ENCODE measurements at regions not wholly inside any gene's neighbourhood (a gene's known extent, or its start where the extent isn't known, plus 50 kb on each side); places are given as distances from the start of the nearest gene placed in this dataset.
A peak's percentile ranks its signal among the peaks of the same experiment; 100 is the strongest.

- Histone ChIP-seq H3K4me3 (no peak overlapping the region), H3K36me3 (no peaks in the 10 kb centered on the region), H3K4me1 (no peaks in the 10 kb centered on the region), H3K27ac (no peak overlapping the region), H3K27me3 (no peaks in the 10 kb centered on the region), H3K9me3 (peaks cover 0 to 4% (median 0%) of the 10 kb centered on the region in 4 donors)
- no peak for DNase-seq
- TF ChIP-seq POLR2A (IDR thresholded peaks at IDR 0.05) (no peak), CTCF (IDR thresholded peaks at IDR 0.05) (no peak)
These were observed 123.4 kb downstream of the VAPA start for GRCh38 chr18:10037181-10037580.

GRCh38 chr18:10038268-10038667 lies 124.5 kb downstream of the VAPA start:
- Histone ChIP-seq H3K36me3 (no peaks in the 10 kb centered on the region), H3K27me3 (no peaks in the 10 kb centered on the region), H3K4me1 (no peaks in the 10 kb centered on the region), H3K4me3 (no peak overlapping the region), H3K9me3 (peaks cover 0 to 11% (median 0%) of the 10 kb centered on the region in 4 donors), H3K27ac (peak overlapping the region in 1 of 4 donors; percentile 10)
- TF ChIP-seq POLR2A (IDR thresholded peaks at IDR 0.05) (no peak), CTCF (IDR thresholded peaks at IDR 0.05) (no peak)
- DNase-seq: no peak

- Histone ChIP-seq H3K4me1 (no peaks in the 10 kb centered on the region), H3K36me3 (no peaks in the 10 kb centered on the region), H3K9me3 (peaks cover 0 to 11% (median 0%) of the 10 kb centered on the region in 4 donors), H3K27ac (peak overlapping the region; percentile 38 to 73 (median 58)), H3K27me3 (no peaks in the 10 kb centered on the region), H3K4me3 (no peak overlapping the region)
- TF ChIP-seq POLR2A (IDR thresholded peaks at IDR 0.05) (no peak), CTCF (IDR thresholded peaks at IDR 0.05) (no peak)
- DNase-seq: no peak
These were observed 126.6 kb downstream of the VAPA start for GRCh38 chr18:10040287-10041011.

GRCh38 chr18:10041180-10041579 lies 127.4 kb downstream of the VAPA start:
- TF ChIP-seq CTCF (IDR thresholded peaks at IDR 0.05) (no peak), POLR2A (IDR thresholded peaks at IDR 0.05) (no peak)
- Histone ChIP-seq H3K4me1 (no peaks in the 10 kb centered on the region), H3K27ac (peak overlapping the region; percentile 38 to 73 (median 58)), H3K4me3 (no peak overlapping the region), H3K9me3 (peaks cover 0 to 11% (median 0%) of the 10 kb centered on the region in 4 donors), H3K27me3 (no peaks in the 10 kb centered on the region), H3K36me3 (no peaks in the 10 kb centered on the region)
- peak in 1 of 3 donors; percentile 64 for DNase-seq

GRCh38 chr18:10042492-10042891 lies 128.7 kb downstream of the VAPA start:
- no peaks in the 10 kb centered on the region for H3K4me1 ChIP-seq

More at GRCh38 chr18:10042492-10042891, 128.7 kb downstream of the VAPA start:
- Histone ChIP-seq H3K9me3 (peaks cover 0 to 11% (median 0%) of the 10 kb centered on the region in 4 donors), H3K4me3 (no peak overlapping the region), H3K27me3 (no peaks in the 10 kb centered on the region), H3K27ac (peak overlapping the region in 1 of 4 donors; percentile 70), H3K36me3 (no peaks in the 10 kb centered on the region)
- DNase-seq: no peak
- TF ChIP-seq CTCF (IDR thresholded peaks at IDR 0.05) (no peak), POLR2A (IDR thresholded peaks at IDR 0.05) (no peak)
